ENCODE measurements at regions not wholly inside any gene's neighbourhood (a gene's known extent, or its start where the extent isn't known, plus 50 kb on each side); places are given as distances from the start of the nearest gene placed in this dataset.
A peak's percentile ranks its signal among the peaks of the same experiment; 100 is the strongest.

- Mint-ChIP-seq H3K27me3 (ENCODE audit: low read depth) (no peaks in the 10 kb centered on the region), H3K4me3 (no peak overlapping the region), H3K36me3 (no peaks in the 10 kb centered on the region), H3K4me1 (no peaks in the 10 kb centered on the region), H3K27ac (no peak overlapping the region), H3K9me3 (no peaks in the 10 kb centered on the region)
- ChIA-PET CTCF (no interaction called here), POLR2A (interaction anchor here (0.8 kb wide), 1 partner anchor 69 kb away, joined by 3 read pairs; no protein-coding TSS in a partner anchor)
- TF ChIP-seq ELF4 (CRISPR knock-in tag; IDR thresholded peaks at IDR 0.05; ENCODE audit: low read depth) = no peak
- ATAC-seq (no peak), DNase-seq (ENCODE audit: low spot score) (no peak)
These were observed 849.8 kb upstream of the FAT3 start for GRCh38 chr11:91374794-91375193.

- Mint-ChIP-seq H3K27ac (no peak overlapping the region), H3K36me3 (no peaks in the 10 kb centered on the region), H3K9me3 (no peaks in the 10 kb centered on the region), H3K4me1 (no peaks in the 10 kb centered on the region), H3K27me3 (ENCODE audit: low read depth) (no peaks in the 10 kb centered on the region), H3K4me3 (no peak overlapping the region)
- TF ChIP-seq USF2 (CRISPR knock-in tag; IDR thresholded peaks at IDR 0.05) = no peak
- TF ChIP-seq ZNF416 (CRISPR knock-in tag; IDR thresholded peaks at IDR 0.05) = no peak
- no peak for TF ChIP-seq MLX (CRISPR knock-in tag; IDR thresholded peaks at IDR 0.05)
- TF ChIP-seq IRF1 (CRISPR knock-in tag; IDR thresholded peaks at IDR 0.05) = no peak
- TF ChIP-seq EMX1 (CRISPR knock-in tag; IDR thresholded peaks at IDR 0.05) = no peak
- TF ChIP-seq ZNF423 (CRISPR knock-in tag; IDR thresholded peaks at IDR 0.05) = no peak
- CTCF ChIA-PET = no interaction called here
- ATAC-seq (peak; percentile 78), DNase-seq (ENCODE audit: low spot score) (peak; percentile 9)
- POLR2A ChIA-PET = no interaction called here
These were observed 851.1 kb upstream of the FAT3 start for GRCh38 chr11:91373497-91373896.

GRCh38 chr11:91366816-91367215 is 857.8 kb upstream of the FAT3 start:
- ATAC-seq (no peak), DNase-seq (ENCODE audit: low spot score) (no peak)
- TF ChIP-seq ATF6 (CRISPR knock-in tag; IDR thresholded peaks at IDR 0.05) (no peak), ZNF232 (CRISPR knock-in tag; IDR thresholded peaks at IDR 0.05) (no peak), ZNF423 (CRISPR knock-in tag; IDR thresholded peaks at IDR 0.05) (no peak), GABPB1 (CRISPR knock-in tag; IDR thresholded peaks at IDR 0.05) (no peak), TEAD4 (CRISPR knock-in tag; IDR thresholded peaks at IDR 0.05) (no peak), CREB1 (CRISPR knock-in tag; IDR thresholded peaks at IDR 0.05) (no peak), ZSCAN18 (CRISPR knock-in tag; IDR thresholded peaks at IDR 0.05) (no peak), ZNF416 (CRISPR knock-in tag; IDR thresholded peaks at IDR 0.05) (no peak), PRRX2 (CRISPR knock-in tag; IDR thresholded peaks at IDR 0.05) (no peak), GTF2I (CRISPR knock-in tag; conservative IDR thresholded peaks at IDR 0.05) (no peak), KAT7 (CRISPR knock-in tag; IDR thresholded peaks at IDR 0.05; ENCODE audit: borderline replicate concordance) (no peak), TCF7 (CRISPR knock-in tag; IDR thresholded peaks at IDR 0.05; ENCODE audit: low read depth) (no peak), ZNF512 (CRISPR knock-in tag; IDR thresholded peaks at IDR 0.05; ENCODE audit: borderline replicate concordance) (no peak), JAZF1 (CRISPR knock-in tag; IDR thresholded peaks at IDR 0.05) (no peak)
- H3K27me3 Mint-ChIP-seq (ENCODE audit: low read depth) = no peaks in the 10 kb centered on the region
- H3K4me1 Mint-ChIP-seq = peaks cover 2% of the 10 kb centered on the region; the same call in 1 of the 2 replicates
- H3K9me3 Mint-ChIP-seq = no peaks in the 10 kb centered on the region
- H3K36me3 Mint-ChIP-seq = no peaks in the 10 kb centered on the region
- H3K27ac Mint-ChIP-seq = no peak overlapping the region
- ChIA-PET CTCF (no interaction called here), POLR2A (no interaction called here)
- H3K4me3 Mint-ChIP-seq = no peak overlapping the region
